DMS153 treated with DMSO at 0.1 percent for 48 hours (cell line): ENCODE measurements at regions not wholly inside any gene's neighbourhood (a gene's known extent, or its start where the extent isn't known, plus 50 kb on each side); places are given as distances from the start of the nearest gene placed in this dataset.
"Not testable (repeated sequence)": the region's sequence is repeated elsewhere in the genome, so short reads cannot be mapped to it uniquely, and the experiment has no call there.

Source experiments
- DNase-seq: peaks from one replicate; lab custom pipeline; 2025; ENCODE audit not compliant: unreplicated experiment; lab: John Stamatoyannopoulos, UW

- no peak for DNase-seq
Observed at GRCh38 chrX:93468075-93468474, 205.3 kb downstream of the NAP1L3 start.

- no peak for DNase-seq
Observed at GRCh38 chrX:93466383-93466782, 207.0 kb downstream of the NAP1L3 start.

GRCh38 chrX:93461060-93461459 lies 212.3 kb downstream of the NAP1L3 start:
- DNase-seq, result no peak

GRCh38 chrX:93454509-93454908 lies 218.9 kb downstream of the NAP1L3 start:
- no peak for DNase-seq

GRCh38 chrX:93434721-93435120 lies 238.7 kb downstream of the NAP1L3 start:
- not testable (repeated sequence) for DNase-seq

GRCh38 chrX:93428497-93428896 lies 244.9 kb downstream of the NAP1L3 start:
- no peak for DNase-seq

GRCh38 chrX:93422693-93423092 lies 250.7 kb downstream of the NAP1L3 start:
- peak; percentile 2 for DNase-seq

DNA sequence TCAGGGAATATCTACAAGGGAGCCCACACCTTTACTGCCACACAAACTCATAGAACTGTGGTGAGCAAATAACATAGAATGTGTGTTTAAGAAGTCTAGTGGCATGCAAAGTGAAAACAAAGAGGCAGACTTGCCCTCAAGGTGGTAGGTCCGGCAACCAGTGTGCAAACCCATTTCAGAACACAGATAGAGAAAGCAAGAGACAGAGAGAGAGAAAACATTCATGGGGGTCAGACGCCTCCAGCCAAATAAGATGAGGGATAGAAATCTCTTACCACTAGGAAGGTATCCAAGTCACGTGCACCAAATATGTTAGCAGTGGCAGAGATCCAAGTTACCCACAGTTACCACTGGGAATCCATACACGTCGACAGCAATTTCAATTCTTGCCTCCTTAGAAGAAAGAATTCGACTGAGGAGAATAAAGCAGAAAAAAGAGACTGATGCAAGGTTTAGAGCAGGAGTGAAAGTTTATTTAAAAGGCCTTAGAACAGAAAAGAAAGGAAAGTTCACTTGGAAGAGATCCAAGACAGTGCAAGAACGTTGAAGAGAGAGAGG lies 252.8 kb downstream of the NAP1L3 start:
- no peak for DNase-seq

- no peak for DNase-seq
Observed at GRCh38 chrX:93420090-93420489, 253.3 kb downstream of the NAP1L3 start.

- no peak for DNase-seq
Observed at GRCh38 chrX:93419642-93420041, 253.7 kb downstream of the NAP1L3 start.

GRCh38 chrX:93404121-93404520 lies 269.3 kb downstream of the NAP1L3 start:
- DNase-seq, result no peak

- no peak for DNase-seq
Observed at GRCh38 chrX:93354651-93355050, 318.7 kb downstream of the NAP1L3 start.

DNA sequence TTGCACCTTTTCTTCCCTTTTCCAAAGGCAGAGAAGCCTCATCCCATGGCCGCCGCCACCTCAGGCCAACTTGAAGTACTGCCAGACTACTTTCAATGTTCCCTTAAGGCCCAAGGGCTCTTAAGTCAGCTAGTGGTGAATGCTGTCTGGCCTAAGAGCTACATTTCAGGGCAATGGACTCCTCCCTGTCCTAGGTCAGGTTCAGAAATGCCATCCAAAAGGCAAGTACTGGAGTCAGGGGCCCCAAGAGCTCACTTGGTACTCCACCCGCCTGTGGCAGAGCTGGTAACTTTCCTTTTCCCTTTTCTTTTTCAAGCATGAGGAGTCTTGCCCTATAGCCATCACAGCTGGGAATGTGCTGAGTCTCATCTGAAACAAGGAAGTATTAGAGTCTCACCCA lies 327.1 kb downstream of the NAP1L3 start:
- DNase-seq, result no peak

GRCh38 chrX:93344287-93344686 lies 329.1 kb downstream of the NAP1L3 start:
- DNase-seq, result not testable (repeated sequence)

DNA sequence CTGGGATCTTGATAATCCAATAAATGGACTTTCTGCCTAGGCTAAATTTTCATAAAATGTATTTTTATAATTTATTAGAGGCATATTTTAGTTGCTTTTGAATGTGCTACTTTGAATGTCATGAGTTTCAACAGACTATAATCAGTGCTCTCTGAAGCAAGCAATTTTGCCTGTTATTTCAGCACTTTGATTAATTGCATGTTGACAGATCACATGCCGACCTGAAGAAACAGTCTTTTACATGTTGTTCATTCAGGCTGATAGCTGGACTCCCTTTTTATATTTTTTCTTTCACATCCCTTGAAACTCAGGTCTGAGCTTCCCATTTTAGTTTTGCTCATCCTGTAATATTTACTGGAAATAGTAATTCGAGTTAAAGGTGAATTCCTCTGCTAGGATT lies 341.0 kb downstream of the NAP1L3 start:
- no peak for DNase-seq

DNA sequence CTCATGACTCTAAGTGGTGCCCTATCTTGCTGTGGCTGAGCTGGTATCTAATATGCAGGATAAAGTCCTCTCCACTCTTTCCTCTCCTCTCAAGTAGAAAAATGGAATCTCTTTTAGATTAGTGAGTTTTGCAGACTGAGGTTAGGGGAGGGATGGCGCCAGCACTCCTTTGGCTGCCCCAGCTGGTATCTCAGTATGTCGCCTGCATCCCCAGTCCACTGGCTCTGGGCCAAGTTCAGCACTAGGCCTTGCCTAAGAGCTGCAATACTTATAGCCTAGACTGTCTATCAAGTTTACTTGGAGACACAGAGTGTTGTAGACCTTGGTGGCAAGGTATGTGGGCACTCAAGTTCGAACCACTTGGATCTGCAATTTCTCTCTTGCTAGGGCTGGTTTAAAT lies 351.3 kb downstream of the NAP1L3 start:
- no peak for DNase-seq

GRCh38 chrX:93319609-93320008 lies 353.8 kb downstream of the NAP1L3 start:
- no peak for DNase-seq
